ENCODE measurements at regions not wholly inside any gene's neighbourhood (a gene's known extent, or its start where the extent isn't known, plus 50 kb on each side); places are given as distances from the start of the nearest gene placed in this dataset.

DNA sequence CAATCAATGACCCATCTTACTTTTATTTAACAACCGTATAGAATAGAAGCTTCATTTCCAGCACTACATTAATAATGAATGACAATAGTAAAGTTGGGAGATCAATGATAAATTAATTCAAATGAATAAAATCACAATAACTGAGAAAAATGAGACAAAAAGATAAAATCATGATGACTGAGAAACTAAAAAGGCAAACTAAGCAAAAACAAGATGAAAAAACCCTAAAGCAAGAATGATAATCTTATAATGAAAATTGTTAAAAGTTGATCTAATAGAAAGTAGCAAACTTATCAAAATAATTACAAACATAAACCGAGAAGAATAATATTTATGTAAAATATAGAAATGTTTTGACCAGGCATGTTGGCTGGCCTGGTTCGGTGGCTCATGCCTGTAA is 130.4 kb upstream of the INPP4B start:
- POLR2A ChIA-PET = no interaction called here
- no peak for ATAC-seq
- Mint-ChIP-seq H3K4me1 (ENCODE audit: low read depth) (no peaks in the 10 kb centered on the region), H3K4me3 (no peak overlapping the region), H3K36me3 (ENCODE audit: low read depth) (no peaks in the 10 kb centered on the region), H3K9me3 (ENCODE audit: insufficient read depth) (no peaks in the 10 kb centered on the region), H3K27me3 (ENCODE audit: low read depth) (peaks cover 4% of the 10 kb centered on the region), H3K27ac (no peak overlapping the region)
- DNase-seq = no peak
- CTCF ChIA-PET = no interaction called here

GRCh38 chr4:142977182-142977581 is 131.1 kb upstream of the INPP4B start:
- no peaks in the 10 kb centered on the region for H3K9me3 Mint-ChIP-seq (ENCODE audit: insufficient read depth)
- H3K4me3 Mint-ChIP-seq = no peak overlapping the region
- peaks cover 4% of the 10 kb centered on the region for H3K27me3 Mint-ChIP-seq (ENCODE audit: low read depth)
- POLR2A ChIA-PET = no interaction called here
- H3K4me1 Mint-ChIP-seq (ENCODE audit: low read depth) = no peaks in the 10 kb centered on the region
- no peaks in the 10 kb centered on the region for H3K36me3 Mint-ChIP-seq (ENCODE audit: low read depth)
- ATAC-seq = no peak
- no peak overlapping the region for H3K27ac Mint-ChIP-seq
- CTCF ChIA-PET = no interaction called here
- no peak for DNase-seq

- H3K4me1 Mint-ChIP-seq (ENCODE audit: low read depth) = no peaks in the 10 kb centered on the region
- CTCF ChIA-PET = no interaction called here
- ATAC-seq (no peak), DNase-seq (no peak)
- H3K4me3 Mint-ChIP-seq = no peak overlapping the region
- H3K9me3 Mint-ChIP-seq (ENCODE audit: insufficient read depth) = no peaks in the 10 kb centered on the region
- POLR2A ChIA-PET = no interaction called here
- H3K27me3 Mint-ChIP-seq (ENCODE audit: low read depth) = peaks cover 2% of the 10 kb centered on the region
- no peaks in the 10 kb centered on the region for H3K36me3 Mint-ChIP-seq (ENCODE audit: low read depth)
- no peak overlapping the region for H3K27ac Mint-ChIP-seq
These were observed 137.0 kb upstream of the INPP4B start for GRCh38 chr4:142983065-142983464.

- Mint-ChIP-seq H3K9me3 (ENCODE audit: insufficient read depth) (no peaks in the 10 kb centered on the region), H3K27me3 (ENCODE audit: low read depth) (peaks cover 2% of the 10 kb centered on the region), H3K4me1 (ENCODE audit: low read depth) (no peaks in the 10 kb centered on the region), H3K4me3 (no peak overlapping the region), H3K36me3 (ENCODE audit: low read depth) (no peaks in the 10 kb centered on the region), H3K27ac (no peak overlapping the region)
- DNase-seq (no peak), ATAC-seq (no peak)
- ChIA-PET CTCF (no interaction called here), POLR2A (no interaction called here)
These were observed 137.5 kb upstream of the INPP4B start for GRCh38 chr4:142983589-142983988.

DNA sequence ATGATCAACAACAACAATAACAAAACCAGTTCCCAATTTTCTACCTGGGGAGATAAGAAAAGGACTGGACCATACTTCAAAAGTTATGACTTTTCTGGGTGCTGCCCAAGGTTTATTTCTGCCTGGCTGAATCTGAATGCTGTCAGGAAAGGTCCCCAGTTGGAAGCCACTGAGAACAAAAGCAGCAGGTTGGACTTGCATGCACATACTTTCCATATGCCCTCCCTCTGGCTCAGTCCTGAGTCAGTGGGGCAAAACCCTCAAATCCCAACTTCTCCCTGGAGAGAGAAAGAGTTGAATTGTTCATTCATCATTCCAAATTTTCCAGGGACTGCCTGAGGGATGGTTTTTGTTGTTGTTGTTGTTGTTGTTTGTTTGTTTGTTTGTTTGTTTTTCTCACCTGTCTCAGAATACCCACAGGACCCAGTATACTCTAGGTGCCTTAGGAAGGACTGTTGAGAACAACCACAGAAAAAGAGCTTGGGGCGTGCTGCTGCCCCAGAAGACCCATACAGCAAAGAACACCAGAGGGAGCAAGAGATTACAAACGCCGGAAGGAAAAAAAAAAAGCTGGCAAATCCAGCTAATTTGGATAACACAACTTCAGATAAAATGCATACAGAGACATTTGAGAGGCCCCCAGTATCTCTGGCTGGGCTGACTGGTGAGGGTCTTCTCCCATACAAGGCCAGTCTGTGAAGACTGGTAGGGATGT is 138.9 kb upstream of the INPP4B start:
- CTCF ChIA-PET = no interaction called here
- POLR2A ChIA-PET = no interaction called here
- H3K9me3 Mint-ChIP-seq (ENCODE audit: insufficient read depth) = no peaks in the 10 kb centered on the region
- H3K27me3 Mint-ChIP-seq (ENCODE audit: low read depth) = peaks cover 2% of the 10 kb centered on the region
- no peak overlapping the region for H3K27ac Mint-ChIP-seq
- DNase-seq = no peak
- no peaks in the 10 kb centered on the region for H3K36me3 Mint-ChIP-seq (ENCODE audit: low read depth)
- H3K4me1 Mint-ChIP-seq (ENCODE audit: low read depth) = no peaks in the 10 kb centered on the region
- ATAC-seq = no peak
- no peak overlapping the region for H3K4me3 Mint-ChIP-seq

DNA sequence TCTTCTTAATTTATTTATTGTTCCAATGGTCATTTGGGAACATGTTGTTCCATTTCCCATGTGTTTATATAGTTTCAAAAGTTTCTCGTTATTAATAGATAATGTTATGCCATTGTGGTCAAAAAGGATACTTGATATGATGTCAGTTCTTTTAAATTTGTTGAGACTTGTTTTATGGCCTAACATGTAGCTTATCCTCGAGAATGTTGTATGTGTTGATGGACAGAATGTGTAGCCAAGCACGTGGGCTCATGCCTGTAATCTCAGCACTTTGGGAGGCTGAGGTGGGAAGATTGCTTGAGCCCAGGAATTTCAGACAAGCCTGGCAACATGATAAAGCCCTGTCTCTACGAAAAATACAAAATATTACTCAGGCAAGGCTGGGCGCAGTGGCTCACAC is 168.5 kb upstream of the USP38 start:
- Mint-ChIP-seq H3K36me3 (ENCODE audit: low read depth) (no peaks in the 10 kb centered on the region), H3K9me3 (ENCODE audit: insufficient read depth) (no peaks in the 10 kb centered on the region), H3K4me3 (no peak overlapping the region), H3K27me3 (ENCODE audit: low read depth) (no peaks in the 10 kb centered on the region), H3K27ac (no peak overlapping the region), H3K4me1 (ENCODE audit: low read depth) (peaks cover 4% of the 10 kb centered on the region)
- no peak for ATAC-seq
- DNase-seq = no peak
- POLR2A ChIA-PET = no interaction called here
- CTCF ChIA-PET = no interaction called here

DNA sequence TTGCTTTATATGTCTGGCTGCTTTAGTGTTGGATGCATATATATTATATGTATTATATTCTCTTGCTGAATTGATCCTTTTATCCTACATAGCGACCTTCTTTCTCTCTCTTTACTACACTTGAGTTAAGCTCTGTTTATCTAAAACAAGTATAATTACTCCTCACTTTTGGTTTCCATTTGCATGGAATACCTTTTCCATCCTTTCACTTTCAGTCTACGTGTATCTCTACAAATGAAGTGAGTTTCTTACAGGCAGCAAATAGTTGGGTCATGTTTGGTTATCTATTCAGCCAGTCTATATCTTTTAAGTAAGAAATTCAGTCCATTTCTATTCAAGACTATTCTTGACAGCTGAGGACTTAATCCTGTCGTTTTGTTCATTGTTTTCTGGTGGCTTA is 167.5 kb upstream of the USP38 start:
- Mint-ChIP-seq H3K27ac (no peak overlapping the region), H3K36me3 (ENCODE audit: low read depth) (no peaks in the 10 kb centered on the region), H3K4me3 (no peak overlapping the region), H3K27me3 (ENCODE audit: low read depth) (no peaks in the 10 kb centered on the region), H3K9me3 (ENCODE audit: insufficient read depth) (no peaks in the 10 kb centered on the region), H3K4me1 (ENCODE audit: low read depth) (peaks cover 4% of the 10 kb centered on the region)
- no peak for ATAC-seq
- ChIA-PET CTCF (no interaction called here), POLR2A (no interaction called here)
- DNase-seq = no peak

DNA sequence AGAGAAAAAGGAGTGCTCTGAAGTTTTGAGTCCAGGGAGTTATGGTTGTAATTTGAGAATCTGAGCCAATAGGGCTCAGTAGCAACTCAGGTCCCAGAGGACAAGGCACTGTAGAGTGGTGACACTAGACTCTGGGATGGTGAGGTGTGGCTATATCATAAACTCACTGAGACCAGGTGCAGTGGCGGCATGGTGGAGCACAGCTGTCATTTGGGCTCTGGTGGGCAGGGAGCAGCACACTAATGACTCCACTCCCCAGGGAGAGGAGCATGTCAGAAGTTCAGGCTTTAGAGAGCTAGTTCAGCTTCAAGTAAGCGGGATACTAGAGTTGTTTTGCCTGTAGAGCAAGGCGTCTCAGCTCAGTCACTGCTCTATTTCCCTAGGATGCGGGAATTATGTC is 165.4 kb upstream of the USP38 start:
- Mint-ChIP-seq H3K27ac (no peak overlapping the region), H3K27me3 (ENCODE audit: low read depth) (no peaks in the 10 kb centered on the region), H3K9me3 (ENCODE audit: insufficient read depth) (no peaks in the 10 kb centered on the region), H3K4me1 (ENCODE audit: low read depth) (peaks cover 4% of the 10 kb centered on the region), H3K36me3 (ENCODE audit: low read depth) (no peaks in the 10 kb centered on the region), H3K4me3 (no peak overlapping the region)
- no peak for ATAC-seq
- ChIA-PET POLR2A (no interaction called here), CTCF (no interaction called here)
- DNase-seq = no peak

DNA sequence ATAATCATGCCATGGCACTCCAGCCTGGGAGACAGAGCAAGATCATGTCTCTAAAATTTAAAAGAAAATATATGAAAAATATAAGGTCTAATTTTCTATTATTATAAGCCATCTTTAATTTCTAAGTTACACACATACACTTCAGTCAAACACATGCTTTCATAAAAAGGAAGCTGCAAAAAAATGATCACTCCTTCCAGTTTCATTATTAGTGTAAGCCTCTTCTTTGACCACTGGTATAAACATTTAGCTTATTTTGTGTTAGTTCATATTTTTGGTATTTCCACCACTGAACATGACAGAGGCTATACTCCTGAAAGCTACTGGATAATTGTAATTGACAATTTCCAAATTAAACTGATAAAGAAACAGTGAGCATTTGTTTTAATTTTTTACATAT is 163.3 kb upstream of the USP38 start:
- Mint-ChIP-seq H3K9me3 (ENCODE audit: insufficient read depth) (no peaks in the 10 kb centered on the region), H3K36me3 (ENCODE audit: low read depth) (no peaks in the 10 kb centered on the region), H3K4me1 (ENCODE audit: low read depth) (peaks cover 4% of the 10 kb centered on the region), H3K27ac (no peak overlapping the region), H3K4me3 (no peak overlapping the region), H3K27me3 (ENCODE audit: low read depth) (no peaks in the 10 kb centered on the region)
- ATAC-seq = no peak
- POLR2A ChIA-PET = no interaction called here
- no peak for DNase-seq
- CTCF ChIA-PET = no interaction called here

GRCh38 chr4:143023239-143023918 is 161.3 kb upstream of the USP38 start:
- DNase-seq = no peak
- Mint-ChIP-seq H3K36me3 (ENCODE audit: low read depth) (no peaks in the 10 kb centered on the region), H3K27me3 (ENCODE audit: low read depth) (no peaks in the 10 kb centered on the region), H3K9me3 (ENCODE audit: insufficient read depth) (no peaks in the 10 kb centered on the region), H3K27ac (no peak overlapping the region), H3K4me1 (ENCODE audit: low read depth) (peaks cover 4% of the 10 kb centered on the region), H3K4me3 (no peak overlapping the region)
- ChIA-PET CTCF (no interaction called here), POLR2A (no interaction called here)
- no peak for ATAC-seq

- POLR2A ChIA-PET = no interaction called here
- Mint-ChIP-seq H3K9me3 (ENCODE audit: insufficient read depth) (no peaks in the 10 kb centered on the region), H3K27ac (no peak overlapping the region), H3K4me3 (no peak overlapping the region), H3K27me3 (ENCODE audit: low read depth) (no peaks in the 10 kb centered on the region), H3K36me3 (ENCODE audit: low read depth) (no peaks in the 10 kb centered on the region), H3K4me1 (ENCODE audit: low read depth) (peaks cover 4% of the 10 kb centered on the region)
- CTCF ChIA-PET = interaction anchor here (1.0 kb wide), 1 partner anchor 11 kb away, joined by 5 read pairs; no protein-coding TSS in a partner anchor
- no peak for ATAC-seq
- DNase-seq = no peak
These were observed 159.5 kb upstream of the USP38 start for GRCh38 chr4:143025081-143025704.

DNA sequence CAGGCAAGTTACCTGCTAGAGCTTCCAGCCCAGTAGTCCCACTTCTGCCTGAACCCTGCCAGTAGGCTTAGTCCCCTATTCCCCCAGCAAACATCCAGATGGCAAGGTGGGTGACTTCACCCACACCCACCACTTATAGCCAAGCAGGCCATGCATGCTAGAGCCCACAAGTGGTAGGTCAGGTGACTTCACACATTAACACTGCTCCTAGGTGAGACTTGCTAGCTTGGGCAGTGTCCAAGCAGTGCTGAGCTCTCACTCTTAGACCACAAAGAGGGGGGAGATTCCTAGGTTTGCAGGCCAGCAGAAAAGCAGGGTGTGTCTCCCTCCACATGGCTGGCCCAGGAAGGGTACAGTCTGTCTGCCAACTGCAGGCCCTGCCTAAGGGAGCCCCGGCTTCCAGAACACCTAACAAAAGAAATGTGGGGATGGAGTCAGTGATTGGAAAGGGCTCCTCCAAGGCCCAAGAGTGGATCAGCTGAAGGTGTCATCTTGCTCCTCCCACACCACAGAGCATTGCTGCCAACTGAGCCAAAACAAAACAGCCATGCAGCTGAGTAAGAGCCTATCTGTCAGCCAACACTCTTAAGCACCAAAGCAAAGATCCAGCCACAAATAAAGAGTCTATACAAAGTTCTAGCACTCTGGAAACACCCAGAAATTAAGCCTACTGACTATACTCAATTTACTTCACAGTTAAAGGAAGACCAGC is 158.1 kb upstream of the USP38 start:
- Mint-ChIP-seq H3K9me3 (ENCODE audit: insufficient read depth) (no peaks in the 10 kb centered on the region), H3K4me1 (ENCODE audit: low read depth) (no peaks in the 10 kb centered on the region), H3K36me3 (ENCODE audit: low read depth) (no peaks in the 10 kb centered on the region), H3K4me3 (no peak overlapping the region), H3K27me3 (ENCODE audit: low read depth) (peaks cover 2% of the 10 kb centered on the region), H3K27ac (no peak overlapping the region)
- ChIA-PET POLR2A (no interaction called here), CTCF (no interaction called here)
- ATAC-seq = no peak
- no peak for DNase-seq
